ENCODE measurements at regions not wholly inside any gene's neighbourhood (a gene's known extent, or its start where the extent isn't known, plus 50 kb on each side); places are given as distances from the start of the nearest gene placed in this dataset.
"Not testable (repeated sequence)": the region's sequence is repeated elsewhere in the genome, so short reads cannot be mapped to it uniquely, and the experiment has no call there.

GRCh38 chr2:118752762-118753429 is 94.6 kb downstream of the EN1 start:
- no peak for DNase-seq (ENCODE audit: insufficient read length, low spot score)
- no peak for FAIRE-seq
- TF ChIP-seq POLR2A (IDR thresholded peaks at IDR 0.05; ENCODE audit: low read depth, low read length): no peak

GRCh38 chr2:118750959-118751565 is 96.4 kb downstream of the EN1 start:
- no peak for TF ChIP-seq POLR2A (IDR thresholded peaks at IDR 0.05; ENCODE audit: low read depth, low read length)
- no peak for DNase-seq (ENCODE audit: insufficient read length, low spot score)
- no peak for FAIRE-seq

GRCh38 chr2:118748245-118748885 is 99.1 kb downstream of the EN1 start:
- no peak for FAIRE-seq
- no peak for TF ChIP-seq POLR2A (IDR thresholded peaks at IDR 0.05; ENCODE audit: low read depth, low read length)

GRCh38 chr2:118747637-118748036 is 99.8 kb downstream of the EN1 start:
- FAIRE-seq (no peak), DNase-seq (ENCODE audit: insufficient read length, low spot score) (no peak)

More at GRCh38 chr2:118748245-118748885, 99.1 kb downstream of the EN1 start:
- DNase-seq (ENCODE audit: insufficient read length, low spot score): no peak

GRCh38 chr2:118747066-118747465 is 100.4 kb downstream of the EN1 start:
- no peak for TF ChIP-seq POLR2A (IDR thresholded peaks at IDR 0.05; ENCODE audit: low read depth, low read length)
- FAIRE-seq (no peak), DNase-seq (ENCODE audit: insufficient read length, low spot score) (no peak)

More at GRCh38 chr2:118747637-118748036, 99.8 kb downstream of the EN1 start:
- no peak for TF ChIP-seq POLR2A (IDR thresholded peaks at IDR 0.05; ENCODE audit: low read depth, low read length)

GRCh38 chr2:118744682-118745181 is 102.7 kb downstream of the EN1 start:
- DNase-seq (ENCODE audit: insufficient read length, low spot score); FAIRE-seq: not testable (repeated sequence)

- DNase-seq (ENCODE audit: insufficient read length, low spot score): peak; percentile 62
- FAIRE-seq: peak; percentile 95
- TF ChIP-seq POLR2A (IDR thresholded peaks at IDR 0.05; ENCODE audit: low read depth, low read length): no peak
Observed at GRCh38 chr2:118738524-118739308, 108.7 kb downstream of the EN1 start.

- no peak for FAIRE-seq
- no peak for DNase-seq (ENCODE audit: insufficient read length, low spot score)
- no peak for TF ChIP-seq POLR2A (IDR thresholded peaks at IDR 0.05; ENCODE audit: low read depth, low read length)
Observed at GRCh38 chr2:118738106-118738505, 109.3 kb downstream of the EN1 start.

- DNase-seq (ENCODE audit: insufficient read length, low spot score): no peak
- FAIRE-seq: no peak
Observed at GRCh38 chr2:118737684-118738083, 109.8 kb downstream of the EN1 start.

GRCh38 chr2:118732432-118732831 is 115.0 kb downstream of the EN1 start:
- FAIRE-seq (no peak), DNase-seq (ENCODE audit: insufficient read length, low spot score) (no peak)
- no peak for TF ChIP-seq POLR2A (IDR thresholded peaks at IDR 0.05; ENCODE audit: low read depth, low read length)

More at GRCh38 chr2:118737684-118738083, 109.8 kb downstream of the EN1 start:
- TF ChIP-seq POLR2A (IDR thresholded peaks at IDR 0.05; ENCODE audit: low read depth, low read length): no peak

- no peak for TF ChIP-seq POLR2A (IDR thresholded peaks at IDR 0.05; ENCODE audit: low read depth, low read length)
- FAIRE-seq (no peak), DNase-seq (ENCODE audit: insufficient read length, low spot score) (no peak)
Observed at GRCh38 chr2:118731413-118731812, 116.0 kb downstream of the EN1 start.

- no peak for FAIRE-seq
- TF ChIP-seq POLR2A (IDR thresholded peaks at IDR 0.05; ENCODE audit: low read depth, low read length): no peak
- DNase-seq (ENCODE audit: insufficient read length, low spot score): no peak
Observed at GRCh38 chr2:118730405-118730804, 117.0 kb downstream of the EN1 start.

- DNase-seq (ENCODE audit: insufficient read length, low spot score): no peak
- no peak for TF ChIP-seq POLR2A (IDR thresholded peaks at IDR 0.05; ENCODE audit: low read depth, low read length)
- FAIRE-seq: no peak
Observed at GRCh38 chr2:118729760-118730159, 117.7 kb downstream of the EN1 start.

- DNase-seq (ENCODE audit: insufficient read length, low spot score) (no peak), FAIRE-seq (no peak)
- TF ChIP-seq POLR2A (IDR thresholded peaks at IDR 0.05; ENCODE audit: low read depth, low read length): no peak
Observed at GRCh38 chr2:118728984-118729383, 118.5 kb downstream of the EN1 start.

Measured in H54 (cell line).